ENCODE measurements at regions not wholly inside any gene's neighbourhood (a gene's known extent, or its start where the extent isn't known, plus 50 kb on each side); places are given as distances from the start of the nearest gene placed in this dataset.
"Not testable (repeated sequence)": the region's sequence is repeated elsewhere in the genome, so short reads cannot be mapped to it uniquely, and the experiment has no call there.

- H3K27me3 ChIP-seq (ENCODE audit: control insufficient read depth in 1 of 2, insufficient read depth in 2 of 2, low read length in 2 of 2) = no peaks in the 10 kb centered on the region
Measured at GRCh38 chr5:87190687-87191086, 77.0 kb upstream of the RASA1 start.

GRCh38 chr5:87191645-87192044 is 76.0 kb upstream of the RASA1 start:
- Histone ChIP-seq H3K27ac (ENCODE audit: low read depth, low read length) (no peak overlapping the region), H3K4me1 (ENCODE audit: control insufficient read depth in 1 of 2, insufficient read depth in 2 of 2, low read length in 2 of 2) (no peaks in the 10 kb centered on the region), H3K27me3 (ENCODE audit: control insufficient read depth in 1 of 2, insufficient read depth in 2 of 2, low read length in 2 of 2) (no peaks in the 10 kb centered on the region), H3K9me3 (ENCODE audit: control insufficient read depth in 1 of 2, low read length in 2 of 2) (no peaks in the 10 kb centered on the region), H3K36me3 (ENCODE audit: control insufficient read depth in 1 of 2, insufficient read depth in 2 of 2, low read length in 2 of 2) (no peaks in the 10 kb centered on the region), H3K9ac (ENCODE audit: low read depth in 1 of 2, low read length in 2 of 2) (no peak overlapping the region), H3K4me3 (ENCODE audit: low read depth in 1 of 2, low read length in 2 of 2) (no peak overlapping the region)

More at GRCh38 chr5:87190687-87191086, 77.0 kb upstream of the RASA1 start:
- Histone ChIP-seq H3K4me3 (ENCODE audit: low read depth in 1 of 2, low read length in 2 of 2) (no peak overlapping the region), H3K9me3 (ENCODE audit: control insufficient read depth in 1 of 2, low read length in 2 of 2) (no peaks in the 10 kb centered on the region), H3K9ac (ENCODE audit: low read depth in 1 of 2, low read length in 2 of 2) (no peak overlapping the region), H3K36me3 (ENCODE audit: control insufficient read depth in 1 of 2, insufficient read depth in 2 of 2, low read length in 2 of 2) (no peaks in the 10 kb centered on the region), H3K4me1 (ENCODE audit: control insufficient read depth in 1 of 2, insufficient read depth in 2 of 2, low read length in 2 of 2) (no peaks in the 10 kb centered on the region), H3K27ac (ENCODE audit: low read depth, low read length) (no peak overlapping the region)

GRCh38 chr5:87195104-87195591 is 72.5 kb upstream of the RASA1 start:
- no peaks in the 10 kb centered on the region for H3K4me1 ChIP-seq (ENCODE audit: control insufficient read depth in 1 of 2, insufficient read depth in 2 of 2, low read length in 2 of 2)
- H3K9ac ChIP-seq (ENCODE audit: low read depth in 1 of 2, low read length in 2 of 2) = no peak overlapping the region
- no peak overlapping the region for H3K27ac ChIP-seq (ENCODE audit: low read depth, low read length)

GRCh38 chr5:87195616-87196015 is 72.1 kb upstream of the RASA1 start:
- Histone ChIP-seq H3K9me3 (ENCODE audit: control insufficient read depth in 1 of 2, low read length in 2 of 2) (no peaks in the 10 kb centered on the region), H3K27me3 (ENCODE audit: control insufficient read depth in 1 of 2, insufficient read depth in 2 of 2, low read length in 2 of 2) (no peaks in the 10 kb centered on the region), H3K27ac (ENCODE audit: low read depth, low read length) (no peak overlapping the region), H3K36me3 (ENCODE audit: control insufficient read depth in 1 of 2, insufficient read depth in 2 of 2, low read length in 2 of 2) (no peaks in the 10 kb centered on the region), H3K4me3 (ENCODE audit: low read depth in 1 of 2, low read length in 2 of 2) (no peak overlapping the region), H3K4me1 (ENCODE audit: control insufficient read depth in 1 of 2, insufficient read depth in 2 of 2, low read length in 2 of 2) (no peaks in the 10 kb centered on the region), H3K9ac (ENCODE audit: low read depth in 1 of 2, low read length in 2 of 2) (no peak overlapping the region)

More at GRCh38 chr5:87195104-87195591, 72.5 kb upstream of the RASA1 start:
- Histone ChIP-seq H3K36me3 (ENCODE audit: control insufficient read depth in 1 of 2, insufficient read depth in 2 of 2, low read length in 2 of 2) (no peaks in the 10 kb centered on the region), H3K4me3 (ENCODE audit: low read depth in 1 of 2, low read length in 2 of 2) (no peak overlapping the region), H3K9me3 (ENCODE audit: control insufficient read depth in 1 of 2, low read length in 2 of 2) (no peaks in the 10 kb centered on the region), H3K27me3 (ENCODE audit: control insufficient read depth in 1 of 2, insufficient read depth in 2 of 2, low read length in 2 of 2) (no peaks in the 10 kb centered on the region)

- Histone ChIP-seq H3K27me3 (ENCODE audit: control insufficient read depth in 1 of 2, insufficient read depth in 2 of 2, low read length in 2 of 2) (no peaks in the 10 kb centered on the region), H3K9ac (ENCODE audit: low read depth in 1 of 2, low read length in 2 of 2) (no peak overlapping the region), H3K4me1 (ENCODE audit: control insufficient read depth in 1 of 2, insufficient read depth in 2 of 2, low read length in 2 of 2) (no peaks in the 10 kb centered on the region), H3K9me3 (ENCODE audit: control insufficient read depth in 1 of 2, low read length in 2 of 2) (no peaks in the 10 kb centered on the region), H3K36me3 (ENCODE audit: control insufficient read depth in 1 of 2, insufficient read depth in 2 of 2, low read length in 2 of 2) (no peaks in the 10 kb centered on the region), H3K4me3 (ENCODE audit: low read depth in 1 of 2, low read length in 2 of 2) (no peak overlapping the region), H3K27ac (ENCODE audit: low read depth, low read length) (no peak overlapping the region)
Measured at GRCh38 chr5:87198010-87198409, 69.7 kb upstream of the RASA1 start.

- H3K4me3 ChIP-seq (ENCODE audit: low read depth in 1 of 2, low read length in 2 of 2); H3K4me1 ChIP-seq (ENCODE audit: control insufficient read depth in 1 of 2, insufficient read depth in 2 of 2, low read length in 2 of 2); H3K27me3 ChIP-seq (ENCODE audit: control insufficient read depth in 1 of 2, insufficient read depth in 2 of 2, low read length in 2 of 2); H3K27ac ChIP-seq (ENCODE audit: low read depth, low read length); H3K36me3 ChIP-seq (ENCODE audit: control insufficient read depth in 1 of 2, insufficient read depth in 2 of 2, low read length in 2 of 2); H3K9me3 ChIP-seq (ENCODE audit: control insufficient read depth in 1 of 2, low read length in 2 of 2); H3K9ac ChIP-seq (ENCODE audit: low read depth in 1 of 2, low read length in 2 of 2): not testable (repeated sequence)
Measured at GRCh38 chr5:87199246-87199645, 68.4 kb upstream of the RASA1 start.

GRCh38 chr5:87199704-87200103 is 68.0 kb upstream of the RASA1 start:
- not testable (repeated sequence) for H3K27ac ChIP-seq (ENCODE audit: low read depth, low read length); H3K9ac ChIP-seq (ENCODE audit: low read depth in 1 of 2, low read length in 2 of 2); H3K27me3 ChIP-seq (ENCODE audit: control insufficient read depth in 1 of 2, insufficient read depth in 2 of 2, low read length in 2 of 2); H3K9me3 ChIP-seq (ENCODE audit: control insufficient read depth in 1 of 2, low read length in 2 of 2); H3K36me3 ChIP-seq (ENCODE audit: control insufficient read depth in 1 of 2, insufficient read depth in 2 of 2, low read length in 2 of 2); H3K4me3 ChIP-seq (ENCODE audit: low read depth in 1 of 2, low read length in 2 of 2); H3K4me1 ChIP-seq (ENCODE audit: control insufficient read depth in 1 of 2, insufficient read depth in 2 of 2, low read length in 2 of 2)

- Histone ChIP-seq H3K4me3 (ENCODE audit: low read depth in 1 of 2, low read length in 2 of 2) (no peak overlapping the region), H3K9me3 (ENCODE audit: control insufficient read depth in 1 of 2, low read length in 2 of 2) (no peaks in the 10 kb centered on the region), H3K27ac (ENCODE audit: low read depth, low read length) (no peak overlapping the region), H3K36me3 (ENCODE audit: control insufficient read depth in 1 of 2, insufficient read depth in 2 of 2, low read length in 2 of 2) (no peaks in the 10 kb centered on the region), H3K9ac (ENCODE audit: low read depth in 1 of 2, low read length in 2 of 2) (no peak overlapping the region), H3K27me3 (ENCODE audit: control insufficient read depth in 1 of 2, insufficient read depth in 2 of 2, low read length in 2 of 2) (no peaks in the 10 kb centered on the region), H3K4me1 (ENCODE audit: control insufficient read depth in 1 of 2, insufficient read depth in 2 of 2, low read length in 2 of 2) (peaks cover 0 to 4% of the 10 kb centered on the region in 2 donors)
Measured at GRCh38 chr5:87210076-87210475, 57.6 kb upstream of the RASA1 start.

- Histone ChIP-seq H3K27me3 (ENCODE audit: control insufficient read depth in 1 of 2, insufficient read depth in 2 of 2, low read length in 2 of 2) (no peaks in the 10 kb centered on the region), H3K4me3 (ENCODE audit: low read depth in 1 of 2, low read length in 2 of 2) (no peak overlapping the region), H3K9me3 (ENCODE audit: control insufficient read depth in 1 of 2, low read length in 2 of 2) (no peaks in the 10 kb centered on the region), H3K27ac (ENCODE audit: low read depth, low read length) (no peak overlapping the region), H3K36me3 (ENCODE audit: control insufficient read depth in 1 of 2, insufficient read depth in 2 of 2, low read length in 2 of 2) (no peaks in the 10 kb centered on the region), H3K9ac (ENCODE audit: low read depth in 1 of 2, low read length in 2 of 2) (no peak overlapping the region), H3K4me1 (ENCODE audit: control insufficient read depth in 1 of 2, insufficient read depth in 2 of 2, low read length in 2 of 2) (peaks cover 0 to 4% of the 10 kb centered on the region in 2 donors)
Measured at GRCh38 chr5:87210743-87211142, 56.9 kb upstream of the RASA1 start.

- no peaks in the 10 kb centered on the region for H3K27me3 ChIP-seq (ENCODE audit: control insufficient read depth in 1 of 2, insufficient read depth in 2 of 2, low read length in 2 of 2)
- H3K27ac ChIP-seq (ENCODE audit: low read depth, low read length) = no peak overlapping the region
- H3K4me3 ChIP-seq (ENCODE audit: low read depth in 1 of 2, low read length in 2 of 2) = no peak overlapping the region
- peaks cover 0 to 4% of the 10 kb centered on the region in 2 donors for H3K4me1 ChIP-seq (ENCODE audit: control insufficient read depth in 1 of 2, insufficient read depth in 2 of 2, low read length in 2 of 2)
- H3K36me3 ChIP-seq (ENCODE audit: control insufficient read depth in 1 of 2, insufficient read depth in 2 of 2, low read length in 2 of 2) = no peaks in the 10 kb centered on the region
- no peaks in the 10 kb centered on the region for H3K9me3 ChIP-seq (ENCODE audit: control insufficient read depth in 1 of 2, low read length in 2 of 2)
- H3K9ac ChIP-seq (ENCODE audit: low read depth in 1 of 2, low read length in 2 of 2) = no peak overlapping the region
Measured at GRCh38 chr5:87211676-87212075, 56.0 kb upstream of the RASA1 start.

GRCh38 chr5:87212183-87212582 is 55.5 kb upstream of the RASA1 start:
- not testable (repeated sequence) for H3K9me3 ChIP-seq (ENCODE audit: control insufficient read depth in 1 of 2, low read length in 2 of 2); H3K4me3 ChIP-seq (ENCODE audit: low read depth in 1 of 2, low read length in 2 of 2); H3K36me3 ChIP-seq (ENCODE audit: control insufficient read depth in 1 of 2, insufficient read depth in 2 of 2, low read length in 2 of 2); H3K27ac ChIP-seq (ENCODE audit: low read depth, low read length); H3K9ac ChIP-seq (ENCODE audit: low read depth in 1 of 2, low read length in 2 of 2); H3K4me1 ChIP-seq (ENCODE audit: control insufficient read depth in 1 of 2, insufficient read depth in 2 of 2, low read length in 2 of 2); H3K27me3 ChIP-seq (ENCODE audit: control insufficient read depth in 1 of 2, insufficient read depth in 2 of 2, low read length in 2 of 2)

Measured in duodenal mucosa (tissue), 2 donors.